Dedifferentiated amniotic fluid mesenchymal stem cell (primary cell): ENCODE measurements at regions not wholly inside any gene's neighbourhood (a gene's known extent, or its start where the extent isn't known, plus 50 kb on each side); places are given as distances from the start of the nearest gene placed in this dataset.

Experiments
- DNase-seq: peaks from one replicate; pipeline ENCODE4 v3.0.0-alpha.2; 2016; ENCODE audit errors: extremely low spot score

GRCh38 chr6:11358904-11359830, 126.7 kb upstream of the NEDD9 start:
- DNase-seq: no peak

- no peak for DNase-seq
Observed at GRCh38 chr6:11357285-11357684, 124.8 kb upstream of the NEDD9 start.

GRCh38 chr6:11356404-11357155, 124.1 kb upstream of the NEDD9 start:
- no peak for DNase-seq

- peak; percentile 39 for DNase-seq
Observed at GRCh38 chr6:11353921-11354389, 121.5 kb upstream of the NEDD9 start.

- no peak for DNase-seq
Observed at GRCh38 chr6:11350294-11350693, 117.8 kb upstream of the NEDD9 start.

- DNase-seq: no peak
Observed at GRCh38 chr6:11349880-11350279, 117.4 kb upstream of the NEDD9 start.

- no peak for DNase-seq
Observed at GRCh38 chr6:11346516-11346915, 114.0 kb upstream of the NEDD9 start.

- no peak for DNase-seq
Observed at GRCh38 chr6:11345536-11345935, 113.1 kb upstream of the NEDD9 start.

- DNase-seq: no peak
Observed at GRCh38 chr6:11343963-11344723, 111.7 kb upstream of the NEDD9 start.

GRCh38 chr6:11341867-11342266, 109.4 kb upstream of the NEDD9 start:
- no peak for DNase-seq

GRCh38 chr6:11341303-11341702, 108.8 kb upstream of the NEDD9 start:
- DNase-seq: no peak

- DNase-seq: no peak
Observed at GRCh38 chr6:11339380-11339779, 106.9 kb upstream of the NEDD9 start.

GRCh38 chr6:11337306-11337705, 104.8 kb upstream of the NEDD9 start:
- no peak for DNase-seq

- no peak for DNase-seq
Observed at GRCh38 chr6:11335826-11336225, 103.4 kb upstream of the NEDD9 start.

GRCh38 chr6:11333132-11333849, 100.8 kb upstream of the NEDD9 start:
- DNase-seq: no peak

- no peak for DNase-seq
Observed at GRCh38 chr6:11332463-11332862, 100.0 kb upstream of the NEDD9 start.

GRCh38 chr6:11331111-11331510, 98.6 kb upstream of the NEDD9 start:
- no peak for DNase-seq

GRCh38 chr6:11330413-11330760, 97.9 kb upstream of the NEDD9 start:
- DNase-seq: no peak

- DNase-seq: no peak
Observed at GRCh38 chr6:11329726-11330412, 97.4 kb upstream of the NEDD9 start.

- no peak for DNase-seq
Observed at GRCh38 chr6:11328613-11329247, 96.3 kb upstream of the NEDD9 start.
